ENCODE measurements at regions not wholly inside any gene's neighbourhood (a gene's known extent, or its start where the extent isn't known, plus 50 kb on each side); places are given as distances from the start of the nearest gene placed in this dataset.

DNA sequence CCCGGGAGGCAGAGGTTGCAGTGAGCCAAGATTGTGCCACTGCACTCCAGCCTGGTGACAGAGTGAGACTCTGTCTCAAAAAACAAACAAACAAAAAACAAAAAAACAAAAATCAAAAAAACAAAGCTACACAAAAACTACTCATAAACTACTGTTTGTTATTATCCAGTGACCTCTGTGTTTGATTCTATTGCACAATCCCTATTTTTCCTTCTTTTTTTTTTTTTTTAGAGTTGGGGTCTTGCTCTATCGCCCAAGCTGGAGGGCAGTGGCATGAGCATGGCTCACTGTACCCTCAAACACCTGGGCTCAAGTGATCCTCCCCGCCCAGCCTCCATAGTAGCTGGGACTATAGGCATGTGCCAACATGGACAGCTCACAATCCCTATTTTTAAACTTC is 92.7 kb downstream of the FAM217A start:
- no peak for TF ChIP-seq ZNF384 (IDR thresholded peaks at IDR 0.05)
- TF ChIP-seq NFRKB (IDR thresholded peaks at IDR 0.05) = no peak
- no peak for TF ChIP-seq L3MBTL2 (conservative IDR thresholded peaks at IDR 0.05)
- no peak for DNase-seq (ENCODE audit: extremely low spot score)
- ChIA-PET POLR2A (interaction anchor here (0.7 to 1.4 kb wide), 2 partner anchors 9 to 35 kb away, joined by 3 to 5 read pairs; a partner anchor contains a TSS), CTCF (interaction anchor here (1.1 to 2.0 kb wide), 2 partner anchors 8 to 137 kb away, joined by 3 to 8 read pairs; no protein-coding TSS in a partner anchor)

DNA sequence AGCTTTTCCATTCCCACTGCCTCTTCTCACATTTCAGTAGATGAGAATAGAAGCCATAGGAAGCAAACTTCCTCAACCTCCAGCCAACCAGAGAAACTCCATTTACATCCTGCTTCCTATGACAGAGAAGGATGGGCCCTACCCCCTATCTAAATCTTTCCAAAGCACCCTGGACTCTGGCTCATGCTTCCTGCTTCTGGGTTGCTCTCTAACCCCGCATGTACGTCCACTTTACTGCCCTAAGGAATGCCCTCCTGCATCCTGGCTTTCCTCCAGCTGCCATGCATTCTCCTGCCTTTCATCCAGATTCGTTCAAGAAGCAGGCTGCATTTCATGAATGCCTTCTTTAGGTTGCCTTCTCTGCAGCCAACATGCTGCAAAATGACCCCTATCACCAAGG is 91.9 kb downstream of the FAM217A start:
- ChIA-PET CTCF (interaction anchor here (1.1 to 2.0 kb wide), 2 partner anchors 9 to 138 kb away, joined by 3 to 8 read pairs; no protein-coding TSS in a partner anchor), POLR2A (no interaction called here)
- no peak for DNase-seq (ENCODE audit: extremely low spot score)
- TF ChIP-seq ELF4 (IDR thresholded peaks at IDR 0.05) = no peak
- TF ChIP-seq LEF1 (IDR thresholded peaks at IDR 0.05; ENCODE audit: borderline replicate concordance) = no peak
- no peak for TF ChIP-seq CTBP1 (IDR thresholded peaks at IDR 0.05; ENCODE audit: borderline replicate concordance)

DNA sequence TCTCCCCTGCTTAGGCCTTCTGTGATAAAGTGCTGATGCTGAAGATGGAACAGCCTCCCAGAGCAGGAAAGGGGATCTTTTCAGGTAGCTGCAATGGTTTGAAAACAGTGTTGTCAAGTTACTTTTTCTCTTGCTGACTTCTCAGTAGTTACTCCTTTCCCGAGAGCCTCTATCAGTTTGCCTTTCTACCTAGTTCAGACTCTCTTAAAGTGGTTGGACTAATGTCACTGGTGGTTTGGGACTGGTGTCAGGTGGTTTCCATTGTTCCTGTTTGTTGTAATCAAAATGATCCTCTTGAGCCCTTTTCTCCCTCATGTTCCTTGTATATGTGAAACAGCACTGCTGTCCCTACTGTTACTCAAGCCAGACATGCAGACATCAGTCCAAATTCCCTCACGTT is 91.4 kb downstream of the FAM217A start:
- TF ChIP-seq HDGF (IDR thresholded peaks at IDR 0.05; ENCODE audit: borderline replicate concordance) (no peak), L3MBTL2 (conservative IDR thresholded peaks at IDR 0.05) (no peak), LEF1 (IDR thresholded peaks at IDR 0.05; ENCODE audit: borderline replicate concordance) (no peak), SUZ12 (IDR thresholded peaks at IDR 0.05) (no peak), ELF4 (IDR thresholded peaks at IDR 0.05) (no peak), BHLHE40 (IDR thresholded peaks at IDR 0.05; ENCODE audit: borderline replicate concordance) (no peak), ZNF384 (IDR thresholded peaks at IDR 0.05) (no peak), ARNT (IDR thresholded peaks at IDR 0.05) (no peak), FOXA1 (IDR thresholded peaks at IDR 0.05) (no peak), TARDBP (IDR thresholded peaks at IDR 0.05) (no peak), FOXM1 (IDR thresholded peaks at IDR 0.05; ENCODE audit: borderline replicate concordance) (no peak), FOXK2 (IDR thresholded peaks at IDR 0.05) (no peak)
- TF ChIP-seq, protein P1, sequence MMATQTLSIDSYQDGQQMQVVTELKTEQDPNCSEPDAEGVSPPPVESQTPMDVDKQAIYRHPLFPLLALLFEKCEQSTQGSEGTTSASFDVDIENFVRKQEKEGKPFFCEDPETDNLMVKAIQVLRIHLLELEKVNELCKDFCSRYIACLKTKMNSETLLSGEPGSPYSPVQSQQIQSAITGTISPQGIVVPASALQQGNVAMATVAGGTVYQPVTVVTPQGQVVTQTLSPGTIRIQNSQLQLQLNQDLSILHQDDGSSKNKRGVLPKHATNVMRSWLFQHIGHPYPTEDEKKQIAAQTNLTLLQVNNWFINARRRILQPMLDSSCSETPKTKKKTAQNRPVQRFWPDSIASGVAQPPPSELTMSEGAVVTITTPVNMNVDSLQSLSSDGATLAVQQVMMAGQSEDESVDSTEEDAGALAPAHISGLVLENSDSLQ (IDR thresholded peaks at IDR 0.05) = no peak
- ChIA-PET CTCF (interaction anchor here (2.0 kb wide), 1 partner anchor 9 kb away, joined by 8 read pairs; no protein-coding TSS in a partner anchor), POLR2A (no interaction called here)
- no peak for DNase-seq (ENCODE audit: extremely low spot score)

DNA sequence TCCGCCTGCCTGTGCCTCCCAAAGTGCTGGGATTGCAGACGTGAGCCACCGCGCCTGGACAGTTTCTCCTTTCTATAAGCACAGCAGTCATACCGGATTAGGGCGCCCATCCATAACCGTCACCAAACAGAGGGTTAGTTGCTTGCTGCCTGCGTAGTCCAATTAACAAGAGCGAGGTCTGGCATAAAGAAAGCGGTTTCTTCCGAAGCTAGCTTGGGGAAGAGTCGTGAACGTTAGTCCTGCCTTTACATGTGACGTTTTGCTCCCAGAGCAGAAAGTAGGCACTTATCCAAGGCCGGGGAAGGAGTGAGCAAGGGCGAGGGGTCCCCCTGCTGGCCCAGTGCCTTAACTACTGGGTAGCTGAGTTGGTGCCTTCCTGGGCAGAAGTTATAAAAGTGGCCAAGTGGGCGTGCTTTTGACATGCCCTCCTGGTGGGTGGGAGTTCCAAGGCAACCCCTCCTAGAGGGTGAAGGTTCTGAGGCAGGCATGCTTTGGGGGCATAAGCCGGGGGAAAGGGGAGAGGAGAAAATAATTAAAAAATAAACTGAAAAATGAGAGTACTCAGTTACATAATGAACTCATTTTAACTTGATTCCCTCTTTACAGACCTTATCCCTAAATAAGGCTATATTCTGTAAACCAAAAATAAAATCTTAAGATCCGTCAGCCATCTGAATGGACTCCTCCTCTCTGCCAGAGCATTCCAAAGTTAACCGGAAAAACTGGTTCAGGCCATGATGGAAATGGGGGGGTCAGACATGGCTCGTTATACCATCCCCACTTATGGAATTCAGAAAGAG is 88.0 kb downstream of the FAM217A start:
- peak; percentile 84 for DNase-seq (ENCODE audit: extremely low spot score)
- CTCF ChIA-PET = interaction anchor here (0.7 to 2.7 kb wide), 7 partner anchors 12 to 242 kb away, joined by 3 to 16 read pairs (median 6); partner anchors contain the start of gene FAM50B
- TF ChIP-seq NFRKB (IDR thresholded peaks at IDR 0.05) (no peak), SP1 (IDR thresholded peaks at IDR 0.05) (no peak), FOXA1 (IDR thresholded peaks at IDR 0.05) (no peak), HDGF (IDR thresholded peaks at IDR 0.05; ENCODE audit: borderline replicate concordance) (no peak), LEF1 (IDR thresholded peaks at IDR 0.05; ENCODE audit: borderline replicate concordance) (no peak), BHLHE40 (IDR thresholded peaks at IDR 0.05; ENCODE audit: borderline replicate concordance) (no peak), SUZ12 (IDR thresholded peaks at IDR 0.05) (no peak), FOXM1 (IDR thresholded peaks at IDR 0.05; ENCODE audit: borderline replicate concordance) (no peak), L3MBTL2 (conservative IDR thresholded peaks at IDR 0.05) (no peak), ARNT (IDR thresholded peaks at IDR 0.05) (no peak), ZNF384 (IDR thresholded peaks at IDR 0.05) (no peak), ELF4 (IDR thresholded peaks at IDR 0.05) (no peak), FOXK2 (IDR thresholded peaks at IDR 0.05) (no peak), CTBP1 (IDR thresholded peaks at IDR 0.05; ENCODE audit: borderline replicate concordance) (no peak)
- TF ChIP-seq, protein P1 (IDR thresholded peaks at IDR 0.05) = no peak

DNA sequence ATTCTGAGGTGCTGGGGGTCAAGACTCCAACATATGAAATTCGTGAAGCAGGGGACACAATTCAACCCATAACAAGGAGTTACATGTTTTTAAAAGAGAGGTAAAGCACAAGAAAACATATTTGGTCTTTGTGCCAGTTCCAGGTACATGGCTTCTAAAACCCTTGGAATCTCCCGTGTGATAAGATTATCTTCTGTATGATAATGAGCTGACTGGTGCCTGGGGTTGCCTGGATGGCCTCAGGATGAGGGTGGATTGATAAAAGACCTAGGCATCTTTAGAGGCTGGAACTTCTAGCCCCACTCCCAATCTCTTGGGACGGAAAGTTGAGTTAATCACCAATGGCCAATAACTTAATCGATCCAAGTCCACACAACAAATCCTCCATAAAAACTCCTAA is 87.0 kb downstream of the FAM217A start:
- ChIA-PET CTCF (no interaction called here), POLR2A (no interaction called here)
- TF ChIP-seq, protein P1 (IDR thresholded peaks at IDR 0.05) = no peak
- TF ChIP-seq SP1 (IDR thresholded peaks at IDR 0.05) (no peak), NFRKB (IDR thresholded peaks at IDR 0.05) (no peak)
- no peak for DNase-seq (ENCODE audit: extremely low spot score)

More for the DNA sequence above, 88.0 kb downstream of the FAM217A start:
- POLR2A ChIA-PET = interaction anchor here (0.6 to 0.8 kb wide), 2 partner anchors 53 to 55 kb away, joined by 3 read pairs; no protein-coding TSS in a partner anchor

DNA sequence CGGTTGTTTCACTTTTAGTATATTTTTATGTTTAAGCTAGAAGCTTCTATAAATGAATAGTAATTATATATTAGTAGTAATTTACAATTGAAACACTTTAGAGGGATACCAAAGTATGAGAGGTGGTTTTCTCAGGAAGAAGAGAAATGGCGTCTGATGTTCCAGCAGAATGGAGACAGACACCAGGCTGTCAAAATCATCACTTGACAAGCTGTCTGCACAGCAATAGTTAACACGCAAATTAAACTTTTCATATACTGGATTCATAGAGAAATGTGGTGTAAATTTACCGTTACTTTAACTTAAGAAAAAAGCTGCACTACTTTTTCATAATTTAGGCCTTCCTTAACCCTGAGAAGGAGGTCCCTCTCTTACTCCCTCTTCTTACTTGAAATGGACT is 82.6 kb downstream of the FAM217A start:
- no peak for TF ChIP-seq ZNF384 (IDR thresholded peaks at IDR 0.05)
- no peak for TF ChIP-seq SUZ12 (IDR thresholded peaks at IDR 0.05)
- TF ChIP-seq LEF1 (IDR thresholded peaks at IDR 0.05; ENCODE audit: borderline replicate concordance) = no peak
- TF ChIP-seq SP1 (IDR thresholded peaks at IDR 0.05) = no peak
- no peak for TF ChIP-seq FOXA1 (IDR thresholded peaks at IDR 0.05)
- no peak for TF ChIP-seq L3MBTL2 (conservative IDR thresholded peaks at IDR 0.05)
- no peak for TF ChIP-seq FOXM1 (IDR thresholded peaks at IDR 0.05; ENCODE audit: borderline replicate concordance)
- no peak for TF ChIP-seq HDGF (IDR thresholded peaks at IDR 0.05; ENCODE audit: borderline replicate concordance)
- no peak for TF ChIP-seq NFRKB (IDR thresholded peaks at IDR 0.05)
- no peak for TF ChIP-seq TARDBP (IDR thresholded peaks at IDR 0.05)
- TF ChIP-seq CTBP1 (IDR thresholded peaks at IDR 0.05; ENCODE audit: borderline replicate concordance) = no peak
- TF ChIP-seq ARNT (IDR thresholded peaks at IDR 0.05) = no peak
- TF ChIP-seq BHLHE40 (IDR thresholded peaks at IDR 0.05; ENCODE audit: borderline replicate concordance) = no peak
- TF ChIP-seq FOXK2 (IDR thresholded peaks at IDR 0.05) = no peak
- TF ChIP-seq ELF4 (IDR thresholded peaks at IDR 0.05) = no peak
- TF ChIP-seq, protein P1 (IDR thresholded peaks at IDR 0.05) = no peak
- ChIA-PET POLR2A (interaction anchor here (0.9 to 1.8 kb wide), 2 partner anchors 22 to 25 kb away, joined by 4 to 7 read pairs; a partner anchor contains a TSS), CTCF (interaction anchor here (2.7 kb wide), 1 partner anchor 18 kb away, joined by 12 read pairs; no protein-coding TSS in a partner anchor)
- no peak for DNase-seq (ENCODE audit: extremely low spot score)
